ENCODE measurements at regions not wholly inside any gene's neighbourhood (a gene's known extent, or its start where the extent isn't known, plus 50 kb on each side); places are given as distances from the start of the nearest gene placed in this dataset.

DNA sequence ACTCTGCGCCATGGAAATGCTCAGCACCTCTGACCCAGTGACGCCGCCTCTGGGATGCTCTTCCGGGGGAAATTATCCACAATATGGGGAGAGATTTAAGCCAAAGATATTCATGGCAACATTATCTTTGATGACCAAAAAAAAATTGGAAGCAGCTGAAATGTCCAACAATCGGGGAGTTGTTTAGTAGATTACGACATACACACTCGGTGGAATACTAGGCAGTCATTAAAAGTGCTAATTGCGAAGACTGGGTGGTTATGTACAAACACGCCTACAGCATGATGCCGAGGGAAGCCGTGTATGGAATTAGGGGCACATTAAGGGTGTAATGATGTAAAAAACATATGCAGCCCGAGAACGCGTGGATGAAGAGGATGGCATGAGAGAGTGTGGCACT is 75.2 kb downstream of the UNCX start:
- DNase-seq = no peak
- H3K9me3 Mint-ChIP-seq = no peaks in the 10 kb centered on the region
- no peak overlapping the region for H3K4me3 Mint-ChIP-seq
- H3K27ac Mint-ChIP-seq = peak overlapping the region in 1 of 6 donors; percentile 9
- H3K4me1 Mint-ChIP-seq = no peaks in the 10 kb centered on the region
- H3K36me3 Mint-ChIP-seq = no peaks in the 10 kb centered on the region
- peaks cover 5 to 6% (median 6%) of the 10 kb centered on the region in 3 donors for H3K27me3 Mint-ChIP-seq (ENCODE audit: low read depth in 3 of 3)

DNA sequence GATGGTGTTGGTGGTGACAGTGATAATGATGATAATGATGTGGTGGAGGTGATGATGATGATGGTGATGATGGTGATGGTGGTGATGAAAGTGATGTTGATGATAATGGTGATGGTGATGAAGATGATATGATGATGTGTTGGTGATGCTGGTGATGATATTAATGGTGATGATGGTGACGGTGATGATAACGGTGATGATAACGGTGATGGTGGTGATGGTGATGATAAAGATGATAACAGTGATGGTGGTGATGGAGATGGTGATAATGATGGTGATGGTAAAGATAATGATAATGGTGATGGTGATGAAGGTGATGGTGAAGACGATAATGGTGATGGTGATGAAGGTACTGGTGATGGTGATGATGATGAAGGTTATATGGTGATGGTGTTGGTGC is 76.6 kb downstream of the UNCX start:
- H3K4me3 Mint-ChIP-seq = no peak overlapping the region
- no peak for DNase-seq
- no peak overlapping the region for H3K27ac Mint-ChIP-seq
- H3K4me1 Mint-ChIP-seq = no peaks in the 10 kb centered on the region
- H3K9me3 Mint-ChIP-seq = no peaks in the 10 kb centered on the region
- H3K36me3 Mint-ChIP-seq = no peaks in the 10 kb centered on the region
- peaks cover 1 to 4% (median 3%) of the 10 kb centered on the region in 3 donors for H3K27me3 Mint-ChIP-seq (ENCODE audit: low read depth in 3 of 3)

DNA sequence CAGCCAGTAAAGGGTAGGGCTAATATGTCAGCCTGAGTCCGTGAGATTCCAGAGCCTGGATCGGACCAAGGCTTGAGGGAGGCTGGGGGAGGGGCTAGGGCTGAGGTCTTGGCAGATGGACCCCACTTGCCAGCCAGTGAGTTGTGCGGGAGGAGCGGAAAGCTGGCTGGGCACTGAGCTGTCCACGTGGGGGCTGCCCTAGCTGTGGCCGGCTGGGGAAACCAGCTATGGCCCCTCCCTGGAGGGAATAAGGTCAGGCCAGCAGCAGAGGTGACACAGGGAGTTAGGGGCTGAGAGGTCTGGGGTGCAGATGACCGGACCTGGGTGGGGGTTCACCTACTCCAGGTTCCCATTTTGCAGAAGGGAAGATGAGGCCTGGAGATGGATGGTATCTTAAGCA is 77.3 kb downstream of the UNCX start:
- no peak overlapping the region for H3K4me3 Mint-ChIP-seq
- H3K27ac Mint-ChIP-seq = no peak overlapping the region
- H3K9me3 Mint-ChIP-seq = no peaks in the 10 kb centered on the region
- no peaks in the 10 kb centered on the region for H3K4me1 Mint-ChIP-seq
- DNase-seq = no peak
- peaks cover 1 to 4% (median 3%) of the 10 kb centered on the region in 3 donors for H3K27me3 Mint-ChIP-seq (ENCODE audit: low read depth in 3 of 3)
- H3K36me3 Mint-ChIP-seq = no peaks in the 10 kb centered on the region

DNA sequence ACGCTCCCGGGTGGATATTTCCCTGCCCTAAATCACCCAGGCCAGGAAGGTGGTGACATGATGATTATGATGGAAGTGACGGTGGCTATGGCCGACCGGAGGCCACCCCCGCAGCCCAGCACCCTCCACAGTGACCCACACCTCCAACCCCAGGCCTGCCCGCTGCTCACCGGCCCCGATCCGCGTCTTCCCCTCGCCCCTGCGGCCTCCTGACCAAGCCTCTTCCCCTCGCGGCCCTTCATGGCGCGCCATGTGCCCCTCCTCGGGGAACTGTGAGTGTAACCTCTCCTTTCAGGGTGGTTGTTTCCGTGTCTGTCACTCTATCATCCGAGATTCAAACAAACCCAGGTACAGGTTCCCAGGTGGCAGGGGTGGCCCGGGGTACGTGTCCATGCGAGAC is 78.3 kb downstream of the UNCX start:
- Mint-ChIP-seq H3K9me3 (no peaks in the 10 kb centered on the region), H3K36me3 (no peaks in the 10 kb centered on the region), H3K27me3 (ENCODE audit: low read depth in 3 of 3) (peaks cover 0 to 4% (median 1%) of the 10 kb centered on the region in 3 donors), H3K27ac (no peak overlapping the region), H3K4me3 (no peak overlapping the region), H3K4me1 (no peaks in the 10 kb centered on the region)
- no peak for DNase-seq

DNA sequence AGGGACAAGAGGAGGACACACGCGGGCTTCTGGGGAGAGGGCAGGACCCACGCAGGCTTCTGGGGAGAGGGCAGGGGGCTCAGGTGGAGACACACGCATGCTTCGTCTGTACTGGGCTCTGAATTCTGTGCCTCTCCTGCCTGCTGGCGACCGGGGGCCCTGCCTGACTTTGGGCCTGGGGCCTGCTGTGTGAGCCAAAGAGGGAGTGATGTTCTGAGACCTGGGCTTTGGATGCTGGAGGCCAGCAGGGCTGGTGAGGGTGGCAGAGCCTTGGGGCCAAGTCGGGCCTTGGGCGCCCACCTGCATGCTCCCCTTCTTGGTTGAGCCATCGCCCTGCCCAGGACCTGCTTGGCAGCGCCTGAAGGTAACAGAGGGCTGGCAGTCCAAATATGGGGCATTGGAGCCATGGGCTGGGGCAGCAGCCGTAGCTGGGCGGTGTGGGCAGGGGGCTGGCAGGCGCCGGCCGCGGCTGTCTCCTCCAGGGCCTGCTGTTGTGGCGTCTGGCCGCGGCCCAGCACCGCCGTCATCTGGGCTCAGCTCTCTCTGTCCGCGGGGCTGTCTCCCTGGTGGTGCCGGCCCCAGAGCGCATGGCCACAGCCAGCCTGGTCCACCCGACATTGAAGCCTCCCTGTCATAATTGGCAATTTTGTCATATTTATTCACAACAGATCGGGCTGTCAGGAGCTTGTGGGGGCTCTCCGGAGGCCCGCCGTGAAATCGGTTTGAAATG is 78.9 kb downstream of the UNCX start:
- H3K4me3 Mint-ChIP-seq = no peak overlapping the region
- DNase-seq = no peak
- peaks cover 0 to 2% (median under 1%) of the 10 kb centered on the region in 3 donors for H3K27me3 Mint-ChIP-seq (ENCODE audit: low read depth in 3 of 3)
- H3K4me1 Mint-ChIP-seq = no peaks in the 10 kb centered on the region
- H3K36me3 Mint-ChIP-seq = no peaks in the 10 kb centered on the region
- no peak overlapping the region for H3K27ac Mint-ChIP-seq
- H3K9me3 Mint-ChIP-seq = no peaks in the 10 kb centered on the region

DNA sequence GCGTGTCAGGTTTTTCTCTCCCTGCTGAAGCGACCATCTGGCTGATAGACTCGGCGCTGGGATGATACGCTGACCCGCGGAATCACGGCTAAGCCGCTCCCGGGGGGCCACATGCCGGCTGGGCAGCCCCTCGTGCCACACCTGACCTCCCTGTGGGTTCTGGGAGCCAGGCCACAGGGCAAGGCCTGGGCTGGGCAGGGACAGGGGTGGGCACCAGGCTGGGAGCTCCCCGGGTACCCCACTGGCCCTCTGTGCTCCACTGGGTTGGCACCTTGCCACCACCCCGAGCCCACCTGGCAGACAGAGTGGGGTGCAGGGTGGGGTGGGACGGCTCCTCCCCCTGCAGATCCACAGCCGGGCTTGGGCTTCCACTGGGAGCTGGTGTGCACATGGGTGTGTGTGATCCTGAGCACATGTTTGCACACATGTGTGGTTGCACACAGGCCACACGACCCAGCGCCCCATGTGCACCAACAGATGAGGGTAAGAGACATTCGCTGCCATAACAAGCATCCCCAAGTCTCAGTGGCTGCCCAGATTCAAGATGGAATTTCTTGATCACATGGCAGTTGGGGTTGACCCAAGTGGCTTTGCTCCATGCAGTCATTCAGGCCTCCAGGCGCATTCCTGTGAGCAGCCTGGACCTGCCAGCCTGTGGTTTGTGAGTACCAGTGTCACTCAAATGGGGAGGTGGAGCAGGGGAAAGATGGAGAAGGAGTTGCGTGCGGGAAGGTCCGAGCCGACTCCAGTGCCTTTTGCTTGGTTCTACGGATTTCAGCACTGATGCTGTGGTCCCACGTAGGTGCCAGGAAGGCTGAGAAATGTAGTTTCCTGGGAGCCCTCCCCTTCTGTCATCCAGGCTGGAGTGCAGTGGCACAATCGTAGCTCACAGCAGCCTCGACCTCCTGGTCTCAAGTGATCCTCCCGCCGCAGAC is 79.7 kb downstream of the UNCX start:
- DNase-seq = no peak
- H3K9me3 Mint-ChIP-seq = no peaks in the 10 kb centered on the region
- no peak overlapping the region for H3K4me3 Mint-ChIP-seq
- H3K36me3 Mint-ChIP-seq = no peaks in the 10 kb centered on the region
- H3K27ac Mint-ChIP-seq = no peak overlapping the region
- peaks cover 0 to 2% (median 0%) of the 10 kb centered on the region in 3 donors for H3K27me3 Mint-ChIP-seq (ENCODE audit: low read depth in 3 of 3)
- H3K4me1 Mint-ChIP-seq = no peaks in the 10 kb centered on the region

DNA sequence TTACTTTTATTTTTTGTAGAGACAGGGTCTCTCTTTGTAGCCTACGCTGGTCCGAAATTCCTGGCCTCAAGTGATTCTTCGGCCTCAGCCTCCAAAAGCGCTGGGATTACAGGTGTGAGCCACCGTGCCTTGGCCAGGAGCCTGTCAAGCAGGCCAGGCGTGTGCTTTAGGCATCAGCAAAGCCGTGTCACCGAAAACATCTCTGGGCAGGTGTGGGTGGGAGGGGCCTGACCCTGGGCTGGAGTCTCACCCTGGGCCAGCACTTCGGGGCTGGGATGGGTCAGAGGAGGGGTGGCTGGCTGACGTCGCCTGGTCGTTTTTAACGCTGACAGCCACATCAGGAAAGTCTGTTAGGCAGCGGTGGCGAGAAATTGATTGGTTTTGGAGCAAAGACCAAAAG is 80.9 kb downstream of the UNCX start:
- H3K4me1 Mint-ChIP-seq = no peaks in the 10 kb centered on the region
- H3K27ac Mint-ChIP-seq = no peak overlapping the region
- no peak overlapping the region for H3K4me3 Mint-ChIP-seq
- H3K9me3 Mint-ChIP-seq = no peaks in the 10 kb centered on the region
- H3K27me3 Mint-ChIP-seq (ENCODE audit: low read depth in 3 of 3) = peaks cover 0 to 2% (median 0%) of the 10 kb centered on the region in 3 donors
- no peak for DNase-seq
- no peaks in the 10 kb centered on the region for H3K36me3 Mint-ChIP-seq

DNA sequence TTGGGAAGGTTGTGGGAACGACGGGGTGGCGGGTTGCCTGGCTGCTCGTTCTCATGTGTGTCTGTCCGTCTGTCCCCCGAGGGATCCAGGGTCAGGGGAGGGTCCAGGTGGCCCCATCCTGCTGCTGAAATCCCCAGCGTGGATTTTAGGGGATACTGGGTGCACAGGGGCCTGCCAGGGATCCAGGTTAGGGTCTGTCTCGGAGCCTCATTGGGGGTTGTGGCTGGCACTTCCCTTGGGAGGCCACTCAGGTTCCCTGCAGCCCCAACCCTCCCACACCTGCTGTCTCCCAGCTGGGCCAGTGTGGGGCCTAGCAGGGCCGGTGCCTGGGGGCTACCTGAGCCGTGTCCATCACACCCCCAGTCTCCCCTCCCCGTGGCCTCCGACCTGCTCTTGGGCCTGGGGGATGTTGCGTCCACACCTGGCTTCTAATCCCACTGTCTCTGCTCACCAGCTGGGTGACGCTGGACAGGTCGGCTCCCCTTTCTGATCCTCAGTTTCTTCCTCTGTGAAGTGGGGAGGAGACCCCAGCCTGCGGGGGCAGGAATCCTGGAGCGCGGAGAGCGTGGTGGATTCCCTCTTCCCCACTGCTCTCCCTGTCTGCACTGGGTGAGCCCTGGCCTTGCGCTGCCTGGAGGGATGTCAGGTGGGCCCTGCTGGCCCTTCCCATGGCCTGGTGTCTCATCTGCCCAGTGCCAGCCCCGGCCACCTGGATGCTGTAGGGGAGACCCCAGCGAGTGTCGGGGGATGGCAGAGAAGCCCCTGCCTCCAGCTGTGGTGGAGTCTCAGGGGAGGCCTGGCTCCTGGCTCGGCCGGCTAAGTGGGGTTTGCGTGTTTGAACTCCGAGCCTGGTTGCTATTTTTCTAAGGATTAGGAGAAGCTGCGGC is 81.6 kb downstream of the UNCX start:
- Mint-ChIP-seq H3K9me3 (no peaks in the 10 kb centered on the region), H3K27ac (no peak overlapping the region), H3K4me1 (no peaks in the 10 kb centered on the region), H3K36me3 (no peaks in the 10 kb centered on the region), H3K4me3 (no peak overlapping the region), H3K27me3 (ENCODE audit: low read depth in 3 of 3) (peaks cover 0 to 2% (median 0%) of the 10 kb centered on the region in 3 donors)
- DNase-seq = no peak

DNA sequence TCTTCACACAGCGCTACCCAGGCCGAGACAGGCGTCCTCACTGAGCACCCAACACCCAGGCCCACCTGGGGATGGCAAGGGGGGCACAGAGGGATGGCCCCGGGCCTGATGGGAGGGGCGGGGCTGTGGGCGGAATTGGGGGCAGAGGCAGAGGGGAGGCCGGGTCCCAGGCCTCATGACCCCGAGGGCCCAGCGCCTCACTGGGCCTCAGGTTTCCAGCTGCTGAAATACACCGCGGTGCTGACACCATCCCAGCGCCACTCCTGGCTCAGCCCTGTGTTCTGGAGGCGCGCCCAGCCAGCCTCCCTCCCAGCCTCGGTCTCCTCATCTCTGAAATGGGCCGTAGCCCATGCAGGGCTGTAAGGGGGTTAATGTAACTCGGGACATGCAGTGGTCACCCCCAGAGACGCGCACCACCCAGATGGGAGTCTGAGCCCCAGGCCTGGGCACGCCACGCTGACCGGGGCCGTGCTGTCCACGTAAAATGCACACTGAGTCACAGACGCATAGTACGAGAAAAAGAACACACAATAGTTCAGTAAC is 82.3 kb downstream of the UNCX start:
- Mint-ChIP-seq H3K36me3 (no peaks in the 10 kb centered on the region), H3K27me3 (ENCODE audit: low read depth in 3 of 3) (peaks cover 0 to 2% (median 0%) of the 10 kb centered on the region in 3 donors), H3K4me1 (no peaks in the 10 kb centered on the region), H3K9me3 (no peaks in the 10 kb centered on the region), H3K4me3 (no peak overlapping the region), H3K27ac (no peak overlapping the region)
- no peak for DNase-seq

DNA sequence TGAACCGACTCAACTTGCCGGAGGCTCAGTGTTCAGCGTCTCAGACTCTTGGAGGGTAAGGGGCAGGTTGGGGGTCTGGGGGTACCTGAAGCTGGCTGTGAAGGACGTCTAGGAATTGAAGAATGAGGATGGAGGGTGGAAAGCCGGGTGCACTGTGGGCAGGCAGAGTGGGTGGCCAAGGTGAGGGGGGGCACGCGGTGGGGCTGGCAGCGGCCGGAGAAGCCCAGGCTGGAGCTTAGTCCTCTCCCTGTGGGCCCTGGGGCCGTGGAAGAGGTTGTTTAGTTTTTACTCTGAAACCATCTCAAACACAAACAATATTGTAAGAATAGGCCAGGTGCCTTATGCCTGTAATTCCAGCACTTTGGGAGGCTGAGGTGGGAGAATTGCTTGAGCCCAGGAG is 83.4 kb downstream of the UNCX start:
- H3K27me3 Mint-ChIP-seq (ENCODE audit: low read depth in 3 of 3) = peaks cover 0 to 2% (median 0%) of the 10 kb centered on the region in 3 donors
- DNase-seq = no peak
- no peaks in the 10 kb centered on the region for H3K4me1 Mint-ChIP-seq
- H3K36me3 Mint-ChIP-seq = no peaks in the 10 kb centered on the region
- H3K9me3 Mint-ChIP-seq = no peaks in the 10 kb centered on the region
- H3K27ac Mint-ChIP-seq = no peak overlapping the region
- H3K4me3 Mint-ChIP-seq = no peak overlapping the region

DNA sequence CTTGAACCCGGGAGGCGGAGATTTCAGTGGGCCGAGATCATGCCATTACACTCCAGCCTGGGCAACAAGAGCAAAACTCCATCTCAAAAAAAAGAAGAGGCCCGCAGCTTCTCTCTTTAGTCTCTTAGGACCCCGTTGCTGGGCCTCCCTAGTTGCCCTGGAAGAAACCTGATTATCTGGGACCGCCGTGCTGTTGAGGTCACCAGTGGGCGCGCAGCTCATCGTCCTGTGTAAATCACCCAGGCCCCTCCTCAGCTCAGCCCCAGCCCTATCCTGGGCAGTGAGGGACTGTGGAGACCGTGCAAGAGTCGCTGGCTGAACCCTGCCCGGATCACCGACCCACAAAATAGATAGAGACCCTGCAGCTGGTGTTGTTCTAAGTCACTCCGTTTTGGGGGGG is 85.0 kb downstream of the UNCX start:
- Mint-ChIP-seq H3K27me3 (ENCODE audit: low read depth in 3 of 3) (peaks cover 0 to 2% (median 0%) of the 10 kb centered on the region in 3 donors), H3K27ac (no peak overlapping the region), H3K4me3 (no peak overlapping the region), H3K4me1 (no peaks in the 10 kb centered on the region), H3K9me3 (no peaks in the 10 kb centered on the region), H3K36me3 (no peaks in the 10 kb centered on the region)
- no peak for DNase-seq

DNA sequence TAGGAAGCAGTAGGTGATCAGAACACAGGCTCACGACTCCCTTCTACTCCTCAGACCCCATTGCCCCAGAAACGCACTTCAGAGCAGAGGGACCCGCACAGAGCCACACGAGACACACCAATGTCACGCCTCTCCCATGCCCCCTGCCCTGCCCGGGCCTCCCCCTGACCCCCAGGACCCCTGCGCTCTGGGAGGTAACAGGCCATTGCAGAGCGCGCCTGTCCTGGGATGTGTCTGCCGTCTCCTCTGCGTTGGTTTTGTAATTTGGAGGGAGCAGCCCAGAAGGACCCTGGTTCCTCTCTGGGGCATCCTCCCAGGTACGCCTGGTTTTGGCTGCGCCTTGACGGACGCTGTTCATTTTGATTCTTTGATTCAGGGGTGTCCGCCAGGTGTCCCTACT is 85.4 kb downstream of the UNCX start:
- no peak overlapping the region for H3K27ac Mint-ChIP-seq
- H3K27me3 Mint-ChIP-seq (ENCODE audit: low read depth in 3 of 3) = peaks cover 0 to 2% (median 0%) of the 10 kb centered on the region in 3 donors
- H3K4me3 Mint-ChIP-seq = no peak overlapping the region
- H3K36me3 Mint-ChIP-seq = no peaks in the 10 kb centered on the region
- no peak for DNase-seq
- no peaks in the 10 kb centered on the region for H3K9me3 Mint-ChIP-seq
- no peaks in the 10 kb centered on the region for H3K4me1 Mint-ChIP-seq

DNA sequence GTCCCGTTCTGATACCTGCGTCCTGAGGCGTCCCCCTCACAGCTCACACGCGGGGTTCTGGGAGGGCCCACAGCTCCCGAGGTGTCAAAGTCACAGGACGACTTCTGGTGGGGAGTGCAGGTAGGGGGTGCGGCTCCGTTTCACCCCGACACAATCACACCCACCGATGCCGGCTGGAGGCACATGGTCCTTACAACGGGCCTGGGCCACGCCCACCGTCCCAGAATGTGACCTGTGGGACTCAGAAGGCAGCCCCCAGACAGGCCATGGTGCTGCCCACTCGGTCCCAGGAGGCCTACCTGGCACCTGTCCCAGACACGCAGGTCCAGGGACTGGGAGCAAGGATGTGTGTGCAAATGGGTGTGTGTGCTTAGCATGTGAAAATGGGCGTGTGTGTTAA is 86.0 kb downstream of the UNCX start:
- no peak for DNase-seq
- Mint-ChIP-seq H3K27me3 (ENCODE audit: low read depth in 3 of 3) (peaks cover 0 to 5% (median 0%) of the 10 kb centered on the region in 3 donors), H3K9me3 (no peaks in the 10 kb centered on the region), H3K36me3 (no peaks in the 10 kb centered on the region), H3K27ac (no peak overlapping the region), H3K4me1 (no peaks in the 10 kb centered on the region), H3K4me3 (no peak overlapping the region)

Measured in immature natural killer cell (primary cell).